ENCODE measurements at regions not wholly inside any gene's neighbourhood (a gene's known extent, or its start where the extent isn't known, plus 50 kb on each side); places are given as distances from the start of the nearest gene placed in this dataset.

GRCh38 chr12:116473416-116473815 is 85.8 kb upstream of the MAP1LC3B2 start:
- TF ChIP-seq CTCF (IDR thresholded peaks at IDR 0.05) (no peak), POLR2A (IDR thresholded peaks at IDR 0.05) (no peak), POLR2AphosphoS5 (IDR thresholded peaks at IDR 0.05) (no peak)

Data from breast epithelium (tissue), 3 donors.